T follicular helper cell (primary cell): ENCODE measurements at regions not wholly inside any gene's neighbourhood (a gene's known extent, or its start where the extent isn't known, plus 50 kb on each side); places are given as distances from the start of the nearest gene placed in this dataset.
A peak's percentile ranks its signal among the peaks of the same experiment; 100 is the strongest.
"Not testable (repeated sequence)": the region's sequence is repeated elsewhere in the genome, so short reads cannot be mapped to it uniquely, and the experiment has no call there.

Source experiments
- DNase-seq: peaks from one replicate; pipeline ENCODE4 v3.0.0-alpha.2; 2020; ENCODE audit warnings: low read depth

- no peak for DNase-seq
Observed at GRCh38 chr4:12692815-12693214, 791.3 kb downstream of the RAB28 start.

- DNase-seq = no peak
Observed at GRCh38 chr4:12691168-12691567, 793.0 kb downstream of the RAB28 start.

GRCh38 chr4:12689457-12689856 lies 794.7 kb downstream of the RAB28 start:
- DNase-seq = no peak

- DNase-seq = no peak
Observed at GRCh38 chr4:12679217-12679616, 804.9 kb downstream of the RAB28 start.

GRCh38 chr4:12674184-12674583 lies 810.0 kb downstream of the RAB28 start:
- DNase-seq = no peak

- no peak for DNase-seq
Observed at GRCh38 chr4:12672303-12672702, 811.8 kb downstream of the RAB28 start.

GRCh38 chr4:12658146-12658545 lies 826.0 kb downstream of the RAB28 start:
- DNase-seq = no peak

GRCh38 chr4:12651876-12652275 lies 832.3 kb downstream of the RAB28 start:
- DNase-seq = no peak

- DNase-seq = no peak
Observed at GRCh38 chr4:12645732-12646131, 838.4 kb downstream of the RAB28 start.

- no peak for DNase-seq
Observed at GRCh38 chr4:12644261-12644660, 839.9 kb downstream of the RAB28 start.

GRCh38 chr4:12636191-12636590 lies 847.9 kb downstream of the RAB28 start:
- no peak for DNase-seq

GRCh38 chr4:12635629-12636028 lies 848.5 kb downstream of the RAB28 start:
- DNase-seq = no peak

GRCh38 chr4:12633053-12633651 lies 851.0 kb downstream of the RAB28 start:
- DNase-seq = peak; percentile 40

- DNase-seq = no peak
Observed at GRCh38 chr4:12615822-12616221, 868.3 kb downstream of the RAB28 start.

- DNase-seq = no peak
Observed at GRCh38 chr4:12612876-12613275, 871.3 kb downstream of the RAB28 start.

GRCh38 chr4:12609212-12609875 lies 874.8 kb downstream of the RAB28 start:
- not testable (repeated sequence) for DNase-seq

GRCh38 chr4:12595986-12596385 lies 888.2 kb downstream of the RAB28 start:
- DNase-seq = no peak

GRCh38 chr4:12595489-12595888 lies 888.7 kb downstream of the RAB28 start:
- no peak for DNase-seq

- no peak for DNase-seq
Observed at GRCh38 chr4:12588582-12588981, 895.6 kb downstream of the RAB28 start.

- DNase-seq = no peak
Observed at GRCh38 chr4:12586242-12587006, 897.7 kb downstream of the RAB28 start.

GRCh38 chr4:12584116-12584875 lies 899.8 kb downstream of the RAB28 start:
- no peak for DNase-seq

GRCh38 chr4:12583275-12583674 lies 900.9 kb downstream of the RAB28 start:
- DNase-seq = no peak
